ENCODE measurements at regions not wholly inside any gene's neighbourhood (a gene's known extent, or its start where the extent isn't known, plus 50 kb on each side); places are given as distances from the start of the nearest gene placed in this dataset.
"Not testable (repeated sequence)": the region's sequence is repeated elsewhere in the genome, so short reads cannot be mapped to it uniquely, and the experiment has no call there.

DNA sequence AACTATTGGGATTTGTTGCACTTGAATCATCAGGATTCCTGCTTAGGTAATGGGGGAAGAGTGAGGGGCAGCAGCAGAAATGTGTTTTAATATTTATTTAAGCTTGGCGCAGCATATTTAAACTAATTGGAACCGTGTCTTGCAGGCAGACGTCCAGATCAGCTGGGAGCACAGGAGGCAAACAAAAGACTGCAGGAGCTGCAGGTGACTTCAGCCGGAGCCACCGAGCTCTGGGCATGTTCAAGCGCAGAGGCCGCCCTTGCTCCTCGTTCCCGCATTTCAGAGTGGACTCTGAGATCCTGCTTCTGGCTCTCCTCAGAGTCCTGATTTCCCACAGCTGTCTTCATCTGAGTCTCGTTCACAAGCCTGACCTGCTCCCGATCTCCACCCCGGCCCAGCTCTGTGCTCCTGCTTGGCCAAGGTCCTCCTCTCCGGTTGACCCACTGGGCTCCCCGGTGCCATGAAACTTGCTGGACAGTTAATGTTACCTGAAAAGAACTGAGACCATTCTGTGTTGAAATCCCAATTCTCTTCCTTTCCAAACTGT lies 475.5 kb downstream of the SOX11 start:
- Histone ChIP-seq H3K4me3 (ENCODE audit: low read depth, low read length) (no peak overlapping the region), H3K9me3 (ENCODE audit: control insufficient read depth, insufficient read depth, low read depth, low read length) (no peaks in the 10 kb centered on the region), H3K4me1 (ENCODE audit: control insufficient read depth, insufficient read depth, low read length) (0 out of 2 replicates have a peak, but pooled peaks cover 8% of the 10 kb centered on the region), H3K36me3 (ENCODE audit: control insufficient read depth, insufficient read depth, low read length) (no peaks in the 10 kb centered on the region), H3K27me3 (ENCODE audit: control insufficient read depth, insufficient read depth, low read length) (no peaks in the 10 kb centered on the region), H3K9ac (ENCODE audit: low read length) (no peak overlapping the region), H3K27ac (ENCODE audit: low read depth, low read length) (no peak overlapping the region)

DNA sequence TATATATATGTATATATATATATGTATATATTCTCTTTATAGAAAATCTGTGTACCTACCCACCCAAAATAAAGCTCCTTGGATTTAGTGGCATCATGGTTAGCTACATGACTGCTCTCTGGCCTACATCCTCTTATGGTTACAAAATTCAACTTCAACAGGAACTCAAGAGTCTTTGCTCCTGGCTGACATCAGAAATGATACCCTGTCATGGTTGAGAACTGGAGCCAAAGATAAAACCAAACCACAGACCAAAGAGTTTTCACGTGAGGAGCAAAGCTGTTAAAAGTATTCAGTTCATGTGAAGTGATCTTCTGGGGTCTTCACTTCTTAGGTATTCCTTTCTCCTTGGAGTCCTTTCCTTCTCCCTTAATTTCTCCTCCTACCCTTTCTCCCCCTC lies 476.3 kb downstream of the SOX11 start:
- H3K4me1 ChIP-seq (ENCODE audit: control insufficient read depth, insufficient read depth, low read length) = 0 out of 2 replicates have a peak, but pooled peaks cover 8% of the 10 kb centered on the region
- H3K4me3 ChIP-seq (ENCODE audit: low read depth, low read length) = no peak overlapping the region
- H3K36me3 ChIP-seq (ENCODE audit: control insufficient read depth, insufficient read depth, low read length) = no peaks in the 10 kb centered on the region
- no peak overlapping the region for H3K9ac ChIP-seq (ENCODE audit: low read length)
- H3K9me3 ChIP-seq (ENCODE audit: control insufficient read depth, insufficient read depth, low read depth, low read length) = peaks cover under 1% of the 10 kb centered on the region; the same call in 1 of the 2 replicates
- H3K27ac ChIP-seq (ENCODE audit: low read depth, low read length) = no peak overlapping the region
- no peaks in the 10 kb centered on the region for H3K27me3 ChIP-seq (ENCODE audit: control insufficient read depth, insufficient read depth, low read length)

DNA sequence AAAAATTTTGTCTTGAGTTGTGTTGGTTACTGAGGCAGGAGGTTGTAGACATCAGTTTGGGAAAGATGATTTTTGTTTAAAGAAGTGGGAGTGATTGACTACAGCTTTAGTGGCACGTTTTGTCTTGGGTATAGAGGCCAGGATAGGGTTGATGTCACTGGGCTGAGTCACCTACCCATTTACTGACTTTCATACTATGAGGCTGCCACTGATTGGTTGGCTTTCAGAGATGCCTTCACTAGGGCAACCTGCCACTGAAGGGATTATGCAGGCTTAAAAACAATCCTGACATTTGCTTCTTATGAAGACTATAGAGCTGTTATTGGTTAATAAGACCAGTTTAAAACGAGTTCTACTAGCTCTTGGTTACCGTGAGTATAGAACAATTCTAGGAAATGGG lies 479.1 kb downstream of the SOX11 start:
- Histone ChIP-seq H3K27me3 (ENCODE audit: control insufficient read depth, insufficient read depth, low read length) (no peaks in the 10 kb centered on the region), H3K27ac (ENCODE audit: low read depth, low read length) (no peak overlapping the region), H3K9ac (ENCODE audit: low read length) (no peak overlapping the region), H3K36me3 (ENCODE audit: control insufficient read depth, insufficient read depth, low read length) (no peaks in the 10 kb centered on the region), H3K4me1 (ENCODE audit: control insufficient read depth, insufficient read depth, low read length) (no peaks in the 10 kb centered on the region), H3K4me3 (ENCODE audit: low read depth, low read length) (no peak overlapping the region), H3K9me3 (ENCODE audit: control insufficient read depth, insufficient read depth, low read depth, low read length) (peaks cover 6% of the 10 kb centered on the region; the same call in 1 of the 2 replicates)

DNA sequence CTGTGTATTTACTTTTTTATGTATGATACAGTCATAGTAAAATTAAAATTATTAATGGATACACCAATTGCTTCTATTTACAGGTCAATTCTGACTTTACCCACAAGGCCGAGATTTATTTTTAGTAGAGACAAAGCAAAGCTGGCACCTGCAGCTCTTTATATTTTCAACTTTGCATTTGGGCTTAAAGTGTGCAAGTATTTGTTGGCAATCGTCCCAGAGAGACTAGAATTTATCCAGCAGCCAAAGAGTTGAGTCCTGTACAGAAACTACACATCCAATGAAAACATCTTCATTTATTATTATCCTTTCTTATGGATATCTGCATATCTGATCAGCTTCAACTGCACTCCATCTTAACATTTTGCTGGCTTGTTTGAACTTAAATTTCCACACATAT lies 485.6 kb downstream of the SOX11 start:
- Histone ChIP-seq H3K9me3 (ENCODE audit: control insufficient read depth, insufficient read depth, low read depth, low read length) (peaks cover 6% of the 10 kb centered on the region; the same call in 1 of the 2 replicates), H3K36me3 (ENCODE audit: control insufficient read depth, insufficient read depth, low read length) (no peaks in the 10 kb centered on the region), H3K27ac (ENCODE audit: low read depth, low read length) (no peak overlapping the region), H3K27me3 (ENCODE audit: control insufficient read depth, insufficient read depth, low read length) (no peaks in the 10 kb centered on the region), H3K4me1 (ENCODE audit: control insufficient read depth, insufficient read depth, low read length) (no peaks in the 10 kb centered on the region), H3K9ac (ENCODE audit: low read length) (no peak overlapping the region), H3K4me3 (ENCODE audit: low read depth, low read length) (no peak overlapping the region)

DNA sequence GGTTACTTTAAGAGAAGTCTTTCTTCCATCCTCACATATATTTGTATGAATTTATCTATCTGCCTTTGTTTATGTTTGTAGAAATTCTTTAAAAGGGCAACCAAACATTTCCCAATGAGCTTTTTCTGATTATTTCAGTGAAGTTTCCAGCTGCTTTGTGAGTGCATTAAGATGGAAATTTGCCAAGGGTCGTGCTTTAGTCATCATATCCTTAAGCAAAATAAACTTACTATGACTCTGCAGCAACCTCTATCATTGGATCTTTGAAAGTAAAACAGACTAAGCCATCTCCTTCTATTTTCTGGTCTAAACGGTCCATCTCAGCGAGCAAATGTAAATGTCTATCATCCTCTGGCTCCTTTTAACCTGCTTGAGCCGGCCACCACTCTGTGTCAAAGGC lies 489.3 kb downstream of the SOX11 start:
- no peak overlapping the region for H3K27ac ChIP-seq (ENCODE audit: low read depth, low read length)
- H3K36me3 ChIP-seq (ENCODE audit: control insufficient read depth, insufficient read depth, low read length) = no peaks in the 10 kb centered on the region
- H3K9ac ChIP-seq (ENCODE audit: low read length) = no peak overlapping the region
- no peaks in the 10 kb centered on the region for H3K27me3 ChIP-seq (ENCODE audit: control insufficient read depth, insufficient read depth, low read length)
- H3K9me3 ChIP-seq (ENCODE audit: control insufficient read depth, insufficient read depth, low read depth, low read length) = no peaks in the 10 kb centered on the region
- H3K4me1 ChIP-seq (ENCODE audit: control insufficient read depth, insufficient read depth, low read length) = no peaks in the 10 kb centered on the region
- no peak overlapping the region for H3K4me3 ChIP-seq (ENCODE audit: low read depth, low read length)

DNA sequence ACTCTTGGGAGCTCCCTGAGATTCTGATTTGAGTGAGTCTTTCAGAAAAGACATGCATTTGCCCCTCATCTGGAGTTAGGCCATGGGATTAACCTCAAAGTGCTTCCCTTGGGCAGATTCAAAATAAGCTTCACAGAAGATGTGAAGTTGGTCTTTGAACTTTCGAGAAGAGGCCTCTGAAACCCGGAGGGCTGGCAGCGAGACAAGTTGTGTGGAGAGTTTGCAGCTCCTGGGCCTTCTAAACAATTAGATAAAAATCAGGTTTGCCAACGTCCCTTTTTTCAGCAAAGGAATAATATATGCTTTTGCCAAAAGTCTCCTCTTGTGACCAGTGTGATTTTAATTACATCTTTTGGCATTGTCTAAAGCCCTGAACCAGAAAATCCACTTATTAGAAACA lies 489.7 kb downstream of the SOX11 start:
- Histone ChIP-seq H3K9ac (ENCODE audit: low read length) (no peak overlapping the region), H3K27ac (ENCODE audit: low read depth, low read length) (no peak overlapping the region), H3K9me3 (ENCODE audit: control insufficient read depth, insufficient read depth, low read depth, low read length) (no peaks in the 10 kb centered on the region), H3K27me3 (ENCODE audit: control insufficient read depth, insufficient read depth, low read length) (no peaks in the 10 kb centered on the region), H3K36me3 (ENCODE audit: control insufficient read depth, insufficient read depth, low read length) (no peaks in the 10 kb centered on the region), H3K4me3 (ENCODE audit: low read depth, low read length) (no peak overlapping the region), H3K4me1 (ENCODE audit: control insufficient read depth, insufficient read depth, low read length) (no peaks in the 10 kb centered on the region)

DNA sequence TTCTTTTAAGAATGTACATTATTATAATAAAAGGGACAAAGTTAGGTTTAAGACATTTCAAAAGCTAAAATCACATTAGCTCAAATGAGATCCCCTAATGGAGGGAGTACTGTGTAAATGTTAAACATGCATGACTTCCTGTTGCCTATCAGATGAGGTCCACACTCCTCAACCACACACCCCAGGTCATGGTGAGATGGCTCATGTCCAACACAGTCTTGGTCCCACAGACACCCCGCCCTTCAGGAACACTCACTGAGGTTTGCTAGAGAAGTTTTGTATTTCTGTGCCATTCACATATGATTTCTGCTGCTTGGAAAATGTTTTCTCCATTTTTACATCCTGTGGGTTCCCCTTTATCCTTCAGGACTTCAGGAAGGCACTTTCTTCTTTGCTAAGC lies 491.0 kb downstream of the SOX11 start:
- H3K9me3 ChIP-seq (ENCODE audit: control insufficient read depth, insufficient read depth, low read depth, low read length) = no peaks in the 10 kb centered on the region
- no peaks in the 10 kb centered on the region for H3K36me3 ChIP-seq (ENCODE audit: control insufficient read depth, insufficient read depth, low read length)
- no peak overlapping the region for H3K9ac ChIP-seq (ENCODE audit: low read length)
- H3K4me3 ChIP-seq (ENCODE audit: low read depth, low read length) = no peak overlapping the region
- no peaks in the 10 kb centered on the region for H3K27me3 ChIP-seq (ENCODE audit: control insufficient read depth, insufficient read depth, low read length)
- no peaks in the 10 kb centered on the region for H3K4me1 ChIP-seq (ENCODE audit: control insufficient read depth, insufficient read depth, low read length)
- no peak overlapping the region for H3K27ac ChIP-seq (ENCODE audit: low read depth, low read length)

DNA sequence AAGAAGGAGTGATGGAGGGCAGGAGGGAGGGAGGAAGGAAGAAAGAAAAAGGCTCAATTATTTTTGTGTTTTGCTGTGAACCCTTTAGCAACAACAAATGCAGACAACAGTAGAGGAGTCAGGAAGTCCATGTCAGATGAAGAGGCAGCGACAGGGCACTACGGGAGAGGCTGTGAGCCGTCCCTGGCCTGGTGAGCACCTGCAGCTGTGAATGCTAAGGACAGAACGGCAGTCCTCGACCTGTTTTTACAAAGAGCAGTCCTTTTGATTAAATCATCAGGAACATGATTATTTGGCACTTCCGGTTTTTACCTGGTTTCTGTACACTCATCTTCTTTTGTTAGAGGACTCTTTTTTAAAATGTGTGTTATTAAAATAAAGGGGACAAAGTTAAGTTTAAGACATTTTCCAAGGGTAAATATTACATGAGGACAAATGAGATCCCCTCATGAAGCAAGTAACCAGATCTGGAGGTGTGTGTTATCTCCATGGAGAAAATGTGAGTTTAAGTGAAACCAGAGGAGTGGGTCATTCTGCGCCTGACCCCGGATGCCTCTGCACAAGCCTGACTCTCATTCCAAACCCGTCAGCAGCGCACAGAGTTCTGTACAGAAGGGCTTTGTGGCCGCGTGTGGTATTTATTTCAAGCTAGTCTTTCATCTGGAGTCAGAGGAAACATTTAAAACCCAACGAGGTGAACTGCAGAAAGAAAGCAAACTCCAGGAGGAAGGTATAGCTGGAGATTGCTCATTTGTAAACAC lies 492.5 kb downstream of the SOX11 start:
- H3K27me3 ChIP-seq (ENCODE audit: control insufficient read depth, insufficient read depth, low read length) = no peaks in the 10 kb centered on the region
- H3K36me3 ChIP-seq (ENCODE audit: control insufficient read depth, insufficient read depth, low read length) = no peaks in the 10 kb centered on the region
- no peaks in the 10 kb centered on the region for H3K4me1 ChIP-seq (ENCODE audit: control insufficient read depth, insufficient read depth, low read length)
- no peak overlapping the region for H3K9ac ChIP-seq (ENCODE audit: low read length)
- no peak overlapping the region for H3K4me3 ChIP-seq (ENCODE audit: low read depth, low read length)
- no peaks in the 10 kb centered on the region for H3K9me3 ChIP-seq (ENCODE audit: control insufficient read depth, insufficient read depth, low read depth, low read length)
- no peak overlapping the region for H3K27ac ChIP-seq (ENCODE audit: low read depth, low read length)

DNA sequence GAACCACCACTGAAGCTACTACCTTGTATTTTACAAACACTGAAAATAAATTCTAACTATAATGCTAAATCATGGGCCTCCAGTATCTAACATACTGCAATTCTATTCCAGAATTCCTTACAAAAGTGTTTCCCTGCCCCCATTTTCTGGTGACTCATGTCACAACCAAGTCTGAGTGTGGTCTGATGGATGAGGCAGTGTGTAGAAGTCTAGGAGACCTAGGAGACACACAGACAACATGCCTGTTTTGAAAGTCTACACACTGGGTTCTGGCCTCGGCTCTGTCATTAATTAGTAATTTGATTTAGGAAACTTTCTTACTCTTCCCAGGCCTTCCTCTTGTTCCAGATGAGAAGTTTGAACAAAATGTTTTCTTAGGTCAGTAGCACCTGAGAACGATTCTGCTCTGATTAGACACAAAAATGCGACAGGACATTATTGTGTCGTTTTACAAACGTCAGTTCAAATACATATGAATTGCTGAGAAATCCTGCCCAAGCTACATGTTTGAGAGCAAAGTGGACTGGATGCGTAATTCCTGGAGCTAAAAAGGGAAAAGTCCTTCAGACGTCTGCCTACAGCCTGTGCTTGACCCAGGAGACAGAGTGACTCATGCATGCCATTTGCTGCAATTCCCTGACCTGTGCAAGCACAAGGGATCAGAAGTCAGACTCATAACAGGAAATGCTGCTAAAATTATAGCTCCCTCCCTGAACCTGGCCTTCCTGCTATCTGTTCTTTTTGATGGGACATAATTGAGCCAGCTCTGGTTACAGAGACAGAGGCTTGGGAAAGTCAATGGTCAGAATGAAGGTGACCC lies 494.4 kb downstream of the SOX11 start:
- no peak overlapping the region for H3K4me3 ChIP-seq (ENCODE audit: low read depth, low read length)
- no peaks in the 10 kb centered on the region for H3K36me3 ChIP-seq (ENCODE audit: control insufficient read depth, insufficient read depth, low read length)
- no peaks in the 10 kb centered on the region for H3K4me1 ChIP-seq (ENCODE audit: control insufficient read depth, insufficient read depth, low read length)
- H3K9ac ChIP-seq (ENCODE audit: low read length) = no peak overlapping the region
- H3K9me3 ChIP-seq (ENCODE audit: control insufficient read depth, insufficient read depth, low read depth, low read length) = no peaks in the 10 kb centered on the region
- H3K27me3 ChIP-seq (ENCODE audit: control insufficient read depth, insufficient read depth, low read length) = no peaks in the 10 kb centered on the region
- no peak overlapping the region for H3K27ac ChIP-seq (ENCODE audit: low read depth, low read length)

DNA sequence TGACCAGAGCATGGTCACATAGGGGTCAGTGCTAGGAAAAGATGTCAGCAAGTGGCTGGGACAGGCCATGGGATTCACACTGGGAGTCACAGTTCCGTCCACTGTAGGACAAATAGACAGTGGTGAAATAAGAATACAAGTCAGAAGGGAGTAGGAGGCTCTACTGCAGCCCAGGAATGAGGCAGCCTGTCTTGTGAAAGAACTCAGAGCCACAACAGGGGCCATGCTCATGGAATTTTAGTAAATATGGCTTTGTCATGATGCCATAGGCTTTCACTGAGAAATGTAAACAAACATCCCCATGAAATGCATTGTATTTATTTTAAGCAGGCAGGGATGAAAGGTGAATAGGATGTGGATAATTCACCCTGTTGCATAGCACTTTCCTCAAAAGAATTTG lies 504.3 kb downstream of the SOX11 start:
- Histone ChIP-seq H3K27me3 (ENCODE audit: control insufficient read depth, insufficient read depth, low read length) (no peaks in the 10 kb centered on the region), H3K9me3 (ENCODE audit: control insufficient read depth, insufficient read depth, low read depth, low read length) (peaks cover 11% of the 10 kb centered on the region), H3K4me1 (ENCODE audit: control insufficient read depth, insufficient read depth, low read length) (no peaks in the 10 kb centered on the region), H3K27ac (ENCODE audit: low read depth, low read length) (no peak overlapping the region), H3K36me3 (ENCODE audit: control insufficient read depth, insufficient read depth, low read length) (no peaks in the 10 kb centered on the region), H3K4me3 (ENCODE audit: low read depth, low read length) (no peak overlapping the region), H3K9ac (ENCODE audit: low read length) (no peak overlapping the region)

DNA sequence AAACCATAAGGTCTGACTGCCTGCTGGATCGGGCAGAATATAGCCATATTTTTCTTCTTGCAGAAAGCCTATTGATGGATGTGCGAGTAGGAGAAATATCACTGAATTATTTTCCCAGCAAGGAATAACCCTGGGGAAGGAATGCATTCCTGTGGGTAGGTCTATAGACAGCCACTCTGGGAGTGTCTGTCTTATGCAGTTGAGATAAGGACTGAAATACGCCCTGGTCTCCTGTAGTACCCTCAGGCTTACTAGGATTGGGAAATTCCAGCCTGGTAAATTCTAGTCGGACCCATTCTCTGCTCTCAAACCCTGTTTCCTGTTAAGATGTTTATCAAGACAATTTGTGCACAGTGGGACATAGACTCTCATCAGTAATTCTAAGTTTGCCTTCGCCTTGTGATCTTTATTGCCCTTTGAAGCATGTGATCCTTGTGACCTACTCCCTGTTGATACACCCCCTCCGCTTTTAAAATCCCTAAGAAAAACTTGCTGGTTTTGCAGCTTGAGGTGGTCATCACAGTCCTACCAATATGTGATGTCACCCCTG lies 506.3 kb downstream of the SOX11 start:
- H3K27me3 ChIP-seq (ENCODE audit: control insufficient read depth, insufficient read depth, low read length); H3K27ac ChIP-seq (ENCODE audit: low read depth, low read length); H3K36me3 ChIP-seq (ENCODE audit: control insufficient read depth, insufficient read depth, low read length); H3K4me3 ChIP-seq (ENCODE audit: low read depth, low read length); H3K4me1 ChIP-seq (ENCODE audit: control insufficient read depth, insufficient read depth, low read length); H3K9ac ChIP-seq (ENCODE audit: low read length): not testable (repeated sequence)
- peaks cover 11% of the 10 kb centered on the region for H3K9me3 ChIP-seq (ENCODE audit: control insufficient read depth, insufficient read depth, low read depth, low read length)
